ENCODE measurements at regions not wholly inside any gene's neighbourhood (a gene's known extent, or its start where the extent isn't known, plus 50 kb on each side); places are given as distances from the start of the nearest gene placed in this dataset.

DNA sequence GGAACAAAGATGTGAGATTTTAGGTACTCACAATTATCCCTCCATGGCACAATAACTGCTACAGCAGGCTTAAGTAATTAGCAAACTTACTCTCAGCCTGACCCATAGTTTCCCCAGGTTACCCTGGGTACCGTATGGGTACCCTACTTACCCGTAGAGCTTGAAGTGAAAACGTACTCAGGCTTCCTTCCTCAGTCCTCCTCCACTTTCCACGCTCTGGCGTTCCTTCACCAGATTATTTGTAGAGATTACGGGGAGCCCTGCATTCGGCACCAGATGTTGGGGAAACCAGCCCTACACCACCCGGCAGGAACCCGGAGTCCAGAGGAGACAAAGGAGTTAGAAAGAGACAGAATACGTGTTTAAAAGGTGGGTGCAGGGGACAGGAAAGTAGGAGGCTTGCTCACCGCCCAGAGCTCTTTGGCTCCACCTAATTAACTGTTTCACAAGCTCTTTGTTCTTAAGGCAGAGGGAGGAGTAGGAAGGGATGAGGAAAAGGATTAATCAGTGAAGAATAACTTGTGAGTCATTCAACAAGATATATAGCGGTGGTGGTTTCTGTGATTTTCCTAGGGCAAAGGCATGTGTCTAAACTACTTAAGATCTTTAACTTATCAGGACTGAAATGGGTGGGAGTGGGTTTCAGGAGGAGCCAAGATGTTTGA is 1211.2 kb upstream of the TSPY4 start:
- TF ChIP-seq POLR2A (IDR thresholded peaks at IDR 0.05; ENCODE audit: low read length) (no peak), GATA1 (IDR thresholded peaks at IDR 0.05; ENCODE audit: low read depth, low read length) (no peak)

Measured in erythroblast (primary cell).